Choroid plexus epithelial cell (primary cell): ENCODE measurements at regions not wholly inside any gene's neighbourhood (a gene's known extent, or its start where the extent isn't known, plus 50 kb on each side); places are given as distances from the start of the nearest gene placed in this dataset.

Experiments
- DNase-seq: peaks from one replicate; pipeline ENCODE4 v3.0.0-alpha.2; 2010; ENCODE audit warnings: low read depth
- H3K4me3 ChIP-seq: 2 replicates; pipeline ENCODE4 v1.5.1; 2011; ENCODE audit warnings: low read depth, mild to moderate bottlenecking, control low read depth, low read length, moderate library complexity
- TF ChIP-seq, protein P1 (sequence below): conservative IDR thresholded peaks from 2 replicates; pipeline ENCODE4 v1.5.1; 2011; ENCODE audit warnings: low read depth, mild to moderate bottlenecking, control low read depth, inconsistent platforms, low read length, moderate library complexity

- DNase-seq = no peak
Observed at GRCh38 chr12:84807249-84807648, 105.3 kb downstream of the SLC6A15 start.

GRCh38 chr12:84805474-84805858 lies 107.1 kb downstream of the SLC6A15 start:
- TF ChIP-seq, protein P1, sequence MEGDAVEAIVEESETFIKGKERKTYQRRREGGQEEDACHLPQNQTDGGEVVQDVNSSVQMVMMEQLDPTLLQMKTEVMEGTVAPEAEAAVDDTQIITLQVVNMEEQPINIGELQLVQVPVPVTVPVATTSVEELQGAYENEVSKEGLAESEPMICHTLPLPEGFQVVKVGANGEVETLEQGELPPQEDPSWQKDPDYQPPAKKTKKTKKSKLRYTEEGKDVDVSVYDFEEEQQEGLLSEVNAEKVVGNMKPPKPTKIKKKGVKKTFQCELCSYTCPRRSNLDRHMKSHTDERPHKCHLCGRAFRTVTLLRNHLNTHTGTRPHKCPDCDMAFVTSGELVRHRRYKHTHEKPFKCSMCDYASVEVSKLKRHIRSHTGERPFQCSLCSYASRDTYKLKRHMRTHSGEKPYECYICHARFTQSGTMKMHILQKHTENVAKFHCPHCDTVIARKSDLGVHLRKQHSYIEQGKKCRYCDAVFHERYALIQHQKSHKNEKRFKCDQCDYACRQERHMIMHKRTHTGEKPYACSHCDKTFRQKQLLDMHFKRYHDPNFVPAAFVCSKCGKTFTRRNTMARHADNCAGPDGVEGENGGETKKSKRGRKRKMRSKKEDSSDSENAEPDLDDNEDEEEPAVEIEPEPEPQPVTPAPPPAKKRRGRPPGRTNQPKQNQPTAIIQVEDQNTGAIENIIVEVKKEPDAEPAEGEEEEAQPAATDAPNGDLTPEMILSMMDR = no peak
- DNase-seq = no peak
- H3K4me3 ChIP-seq = no peak overlapping the region

More at GRCh38 chr12:84807249-84807648, 105.3 kb downstream of the SLC6A15 start:
- TF ChIP-seq, protein P1 = no peak
- H3K4me3 ChIP-seq = no peak overlapping the region

- TF ChIP-seq, protein P1 = no peak
- no peak overlapping the region for H3K4me3 ChIP-seq
- no peak for DNase-seq
Observed at GRCh38 chr12:84804691-84805473, 107.7 kb downstream of the SLC6A15 start.

GRCh38 chr12:84803661-84804060 lies 108.9 kb downstream of the SLC6A15 start:
- no peak overlapping the region for H3K4me3 ChIP-seq
- peak; percentile 28 for DNase-seq
- TF ChIP-seq, protein P1 = no peak

- TF ChIP-seq, protein P1 = no peak
- H3K4me3 ChIP-seq = no peak overlapping the region
- DNase-seq = no peak
Observed at GRCh38 chr12:84802161-84802560, 110.4 kb downstream of the SLC6A15 start.

DNA sequence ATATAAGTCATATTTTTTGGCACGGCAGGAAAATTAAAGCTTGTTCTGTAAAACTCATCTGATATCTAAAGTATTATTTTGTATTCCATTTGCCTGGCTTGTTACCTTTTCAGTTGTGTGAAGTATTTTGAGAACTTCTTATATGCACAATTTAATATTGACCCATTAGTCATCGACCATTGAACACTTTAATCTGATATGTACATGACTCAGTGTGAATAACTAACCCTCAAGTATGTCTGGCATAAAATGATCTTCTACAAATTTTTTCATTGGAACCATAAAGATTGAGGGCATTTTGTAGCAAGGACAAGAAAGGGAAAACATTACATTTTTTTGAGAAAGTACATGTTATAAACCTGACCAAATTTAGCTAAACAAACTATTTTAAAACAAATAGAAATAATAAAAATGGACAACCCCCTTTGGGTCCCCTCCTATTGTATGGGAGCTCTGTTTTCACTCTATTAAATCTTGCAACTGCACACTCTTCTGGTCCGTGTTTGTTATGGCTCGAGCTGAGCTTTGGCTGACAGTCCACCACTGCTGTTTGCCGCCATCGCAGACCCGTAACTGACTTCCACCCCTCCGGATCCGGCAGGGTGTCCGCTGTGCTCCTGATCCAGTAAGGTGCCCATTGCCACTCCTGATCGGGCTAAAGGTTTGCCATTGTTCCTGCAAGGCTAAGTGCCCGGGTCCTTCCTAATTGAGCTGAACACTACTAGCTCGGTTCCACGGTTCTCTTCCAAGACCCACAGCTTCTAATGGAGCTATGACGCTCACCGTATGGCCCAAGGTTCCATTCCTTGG lies 118.8 kb downstream of the SLC6A15 start:
- peak; percentile 20 for DNase-seq
- no peak overlapping the region for H3K4me3 ChIP-seq
- TF ChIP-seq, protein P1 = no peak
